Ishikawa (cell line): ENCODE measurements at regions not wholly inside any gene's neighbourhood (a gene's known extent, or its start where the extent isn't known, plus 50 kb on each side); places are given as distances from the start of the nearest gene placed in this dataset.

ENCODE experiments used
- CREB1 ChIP-seq: IDR thresholded peaks from 2 replicates; pipeline ENCODE4 v1.6.1; 2012; ENCODE audit warnings: low read depth
- RAD21 ChIP-seq: IDR thresholded peaks from 2 replicates; pipeline ENCODE4 v1.6.1; 2012; ENCODE audit warnings: low read depth
- TEAD4 ChIP-seq: IDR thresholded peaks from 2 replicates; pipeline ENCODE4 v1.6.1; 2012
- TF ChIP-seq, protein P1 (sequence below): IDR thresholded peaks from 2 replicates; pipeline ENCODE4 v1.6.1; 2012

DNA sequence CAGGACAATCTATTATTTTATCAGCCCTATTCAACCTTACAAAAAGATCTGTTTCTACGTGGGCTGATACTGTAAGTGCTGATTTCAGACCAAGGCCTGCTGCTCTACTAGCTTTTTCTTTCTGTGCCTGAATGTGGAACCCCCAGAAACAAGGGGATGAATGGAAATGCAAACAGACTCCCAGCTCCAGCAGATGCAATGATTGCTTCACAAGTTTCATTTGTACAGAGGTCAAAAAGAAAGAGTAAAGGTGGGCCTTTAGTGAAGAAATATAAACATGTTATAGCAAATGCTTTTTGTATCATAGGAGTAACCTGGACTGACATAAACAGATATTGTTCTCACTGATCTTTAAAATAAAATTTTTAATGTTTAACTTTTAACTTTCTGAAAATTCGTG lies 130.2 kb upstream of the SLC25A13 start:
- TF ChIP-seq, protein P1, sequence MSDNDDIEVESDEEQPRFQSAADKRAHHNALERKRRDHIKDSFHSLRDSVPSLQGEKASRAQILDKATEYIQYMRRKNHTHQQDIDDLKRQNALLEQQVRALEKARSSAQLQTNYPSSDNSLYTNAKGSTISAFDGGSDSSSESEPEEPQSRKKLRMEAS: no peak
- no peak for TF ChIP-seq CREB1
- TF ChIP-seq TEAD4: no peak
- TF ChIP-seq RAD21: no peak
